ENCODE measurements at regions not wholly inside any gene's neighbourhood (a gene's known extent, or its start where the extent isn't known, plus 50 kb on each side); places are given as distances from the start of the nearest gene placed in this dataset.

- TF ChIP-seq CTCF (IDR thresholded peaks at IDR 0.05; ENCODE audit: low read depth, low read length) (no peak), POLR2A (IDR thresholded peaks at IDR 0.05; ENCODE audit: extremely low read depth, insufficient read length) (no peak), MYC (IDR thresholded peaks at IDR 0.05; ENCODE audit: low read depth, low read length) (no peak), MAX (IDR thresholded peaks at IDR 0.05; ENCODE audit: low read depth, low read length) (no peak)
- DNase-seq (ENCODE audit: low read depth): no peak
- no peak overlapping the region for H3K4me3 ChIP-seq (ENCODE audit: low read depth, low read length)
These were observed 551.7 kb downstream of the MATN1 start for GRCh38 chr1:30171537-30172298.

- H3K4me3 ChIP-seq (ENCODE audit: low read depth, low read length): no peak overlapping the region
- no peak for TF ChIP-seq POLR2A (IDR thresholded peaks at IDR 0.05; ENCODE audit: extremely low read depth, insufficient read length)
- TF ChIP-seq CTCF (IDR thresholded peaks at IDR 0.05; ENCODE audit: low read depth, low read length): no peak
- TF ChIP-seq MAX (IDR thresholded peaks at IDR 0.05; ENCODE audit: low read depth, low read length): no peak
- DNase-seq (ENCODE audit: low read depth): no peak
These were observed 554.1 kb downstream of the MATN1 start for GRCh38 chr1:30169269-30169668.

GRCh38 chr1:30166174-30166573, 557.2 kb downstream of the MATN1 start:
- TF ChIP-seq MYC (IDR thresholded peaks at IDR 0.05; ENCODE audit: low read depth, low read length) (no peak), POLR2A (IDR thresholded peaks at IDR 0.05; ENCODE audit: extremely low read depth, insufficient read length) (no peak), MAX (IDR thresholded peaks at IDR 0.05; ENCODE audit: low read depth, low read length) (no peak), CTCF (IDR thresholded peaks at IDR 0.05; ENCODE audit: low read depth, low read length) (no peak)
- no peak for DNase-seq (ENCODE audit: low read depth)
- no peak overlapping the region for H3K4me3 ChIP-seq (ENCODE audit: low read depth, low read length)

GRCh38 chr1:30165116-30165515, 558.3 kb downstream of the MATN1 start:
- DNase-seq (ENCODE audit: low read depth): no peak
- H3K4me3 ChIP-seq (ENCODE audit: low read depth, low read length): no peak overlapping the region
- no peak for TF ChIP-seq MYC (IDR thresholded peaks at IDR 0.05; ENCODE audit: low read depth, low read length)
- no peak for TF ChIP-seq CTCF (IDR thresholded peaks at IDR 0.05; ENCODE audit: low read depth, low read length)
- TF ChIP-seq POLR2A (IDR thresholded peaks at IDR 0.05; ENCODE audit: extremely low read depth, insufficient read length): no peak
- no peak for TF ChIP-seq MAX (IDR thresholded peaks at IDR 0.05; ENCODE audit: low read depth, low read length)

- no peak overlapping the region for H3K4me3 ChIP-seq (ENCODE audit: low read depth, low read length)
- DNase-seq (ENCODE audit: low read depth): no peak
- TF ChIP-seq MAX (IDR thresholded peaks at IDR 0.05; ENCODE audit: low read depth, low read length) (no peak), POLR2A (IDR thresholded peaks at IDR 0.05; ENCODE audit: extremely low read depth, insufficient read length) (no peak), CTCF (IDR thresholded peaks at IDR 0.05; ENCODE audit: low read depth, low read length) (no peak), MYC (IDR thresholded peaks at IDR 0.05; ENCODE audit: low read depth, low read length) (no peak)
These were observed 558.7 kb downstream of the MATN1 start for GRCh38 chr1:30164693-30165092.

All from NB4 (cell line).